Frontal cortex (tissue), 3 donors: ENCODE measurements at regions not wholly inside any gene's neighbourhood (a gene's known extent, or its start where the extent isn't known, plus 50 kb on each side); places are given as distances from the start of the nearest gene placed in this dataset.

Experiments
- DNase-seq, 2 donors: peaks; one replicate each; pipeline ENCODE4 v3.0.0; 2012; ENCODE audit warnings: low spot score in 2 of 2
- FAIRE-seq: peaks from 2 replicates; lab custom pipeline; 2012; peaks lifted over from hg19 to GRCh38; lab: Jason Lieb, UNC
- donor health status: control.
- donor health status: control.
- donor health status: control.

GRCh38 chr9:107874591-107875369 is 385.2 kb upstream of the KLF4 start:
- no peak for FAIRE-seq
- DNase-seq, result no peak

GRCh38 chr9:107874137-107874536 is 384.6 kb upstream of the KLF4 start:
- FAIRE-seq (no peak), DNase-seq (no peak)

GRCh38 chr9:107872457-107873192 is 383.1 kb upstream of the KLF4 start:
- no peak for FAIRE-seq
- no peak for DNase-seq

- FAIRE-seq (no peak), DNase-seq (no peak)
Observed at GRCh38 chr9:107870927-107871680, 381.5 kb upstream of the KLF4 start.

GRCh38 chr9:107870221-107870620 is 380.7 kb upstream of the KLF4 start:
- DNase-seq (no peak), FAIRE-seq (no peak)

- FAIRE-seq (no peak), DNase-seq (no peak)
Observed at GRCh38 chr9:107869111-107869510, 379.5 kb upstream of the KLF4 start.

- no peak for FAIRE-seq
- no peak for DNase-seq
Observed at GRCh38 chr9:107868186-107868585, 378.6 kb upstream of the KLF4 start.

- DNase-seq (no peak), FAIRE-seq (no peak)
Observed at GRCh38 chr9:107867738-107868137, 378.2 kb upstream of the KLF4 start.

- FAIRE-seq (no peak), DNase-seq (no peak)
Observed at GRCh38 chr9:107866711-107867311, 377.2 kb upstream of the KLF4 start.

GRCh38 chr9:107863396-107863795 is 373.8 kb upstream of the KLF4 start:
- FAIRE-seq (no peak), DNase-seq (no peak)

GRCh38 chr9:107862881-107863280 is 373.3 kb upstream of the KLF4 start:
- DNase-seq (no peak), FAIRE-seq (no peak)

GRCh38 chr9:107862323-107862722 is 372.8 kb upstream of the KLF4 start:
- no peak for DNase-seq
- FAIRE-seq, result no peak

- DNase-seq (no peak), FAIRE-seq (no peak)
Observed at GRCh38 chr9:107861075-107861474, 371.5 kb upstream of the KLF4 start.

- DNase-seq (no peak), FAIRE-seq (no peak)
Observed at GRCh38 chr9:107858260-107858659, 368.7 kb upstream of the KLF4 start.

- DNase-seq, result no peak
- no peak for FAIRE-seq
Observed at GRCh38 chr9:107856633-107857032, 367.1 kb upstream of the KLF4 start.

- DNase-seq (no peak), FAIRE-seq (no peak)
Observed at GRCh38 chr9:107855164-107855563, 365.6 kb upstream of the KLF4 start.

- FAIRE-seq (no peak), DNase-seq (no peak)
Observed at GRCh38 chr9:107853461-107853860, 363.9 kb upstream of the KLF4 start.

GRCh38 chr9:107852891-107853290 is 363.3 kb upstream of the KLF4 start:
- no peak for FAIRE-seq
- no peak for DNase-seq

- FAIRE-seq (no peak), DNase-seq (no peak)
Observed at GRCh38 chr9:107850653-107851052, 361.1 kb upstream of the KLF4 start.
